Panc1 (cell line): ENCODE measurements at regions not wholly inside any gene's neighbourhood (a gene's known extent, or its start where the extent isn't known, plus 50 kb on each side); places are given as distances from the start of the nearest gene placed in this dataset.

Experiments used
- ATAC-seq: fragments of 200-7000 bp; cut with Tn5 transposase; 2 replicates; pipeline ENCODE4 v1.9.1; 2020; ENCODE audit warnings: mild to moderate bottlenecking, moderate library complexity
- BruUV-seq: library from RNA; stranded (reverse); fragments of 400-500 nt; replicated peaks from 2 replicates; lab custom pipeline; 2021; lab: Mats Ljungman, UMichigan
- CTCF ChIA-PET: fragments of 300-600 bp; sonication (Branson Sonifier 250); formaldehyde crosslinking; loops from one replicate; lab custom pipeline; 2022; ENCODE audit warnings: antibody characterized with exemption; lab: Charles Lee
- POLR2A ChIA-PET: fragments of 300-600 bp; sonication (Branson Sonifier 250); formaldehyde crosslinking; loops from one replicate; lab custom pipeline; 2022; ENCODE audit warnings: antibody characterized with exemption; lab: Charles Lee
- DNase-seq: peaks from one replicate; pipeline ENCODE4 v3.0.0-alpha.2; 2010; ENCODE audit warnings: low read depth, low spot score
- H3K27ac ChIP-seq: 2 replicates; pipeline ENCODE4 v1.5.1; 2011; ENCODE audit warnings: mild to moderate bottlenecking, low read length, inconsistent platforms
- H3K27me3 ChIP-seq: fragments of 200-500 bp; sonication (Bioruptor generic); 2 replicates; pipeline ENCODE4 v1.6.0; 2014; ENCODE audit warnings: low read length, inconsistent platforms; ENCODE audit not compliant: control insufficient read depth, insufficient read depth
- H3K36me3 ChIP-seq: fragments of 200-500 bp; sonication (Bioruptor generic); 2 replicates; pipeline ENCODE4 v1.5.1; 2014; ENCODE audit warnings: inconsistent platforms, mild to moderate bottlenecking, low read length, moderate library complexity; ENCODE audit not compliant: control insufficient read depth, insufficient read depth
- H3K4me1 ChIP-seq: 2 replicates; pipeline ENCODE4 v1.5.1; 2011; ENCODE audit warnings: inconsistent platforms, mild to moderate bottlenecking, low read length, moderate library complexity; ENCODE audit not compliant: control insufficient read depth, insufficient read depth
- H3K4me3 ChIP-seq, 2 experiments: 2 replicates each; pipeline ENCODE4 v1.5.1; 2011 to 2012; ENCODE audit warnings: low read depth in 2 of 2, low read length in 2 of 2, mild to moderate bottlenecking in 2 of 2, inconsistent platforms in 1 of 2, moderate library complexity in 1 of 2
- H3K9me3 ChIP-seq: fragments of 200-500 bp; sonication (Bioruptor generic); 2 replicates; pipeline ENCODE4 v1.5.1; 2014; ENCODE audit warnings: low read depth, mild to moderate bottlenecking, inconsistent platforms, low read length, moderate library complexity; ENCODE audit not compliant: control insufficient read depth, insufficient read depth
- POLR2AphosphoS5 ChIP-seq: IDR thresholded peaks from 2 replicates; pipeline ENCODE4 v1.6.1; 2012; ENCODE audit warnings: mild to moderate bottlenecking, low read depth, low read length, moderate library complexity
- SIN3A ChIP-seq: IDR thresholded peaks from 2 replicates; pipeline ENCODE4 v1.6.1; 2012; ENCODE audit warnings: low read depth, mild to moderate bottlenecking, low read length, moderate library complexity, borderline replicate concordance; ENCODE audit not compliant: insufficient read depth
- TCF7L2 ChIP-seq: IDR thresholded peaks from 2 replicates; pipeline ENCODE4 v1.6.1; 2011; ENCODE audit warnings: mild to moderate bottlenecking, low read depth, low read length, inconsistent platforms
- in situ Hi-C: cut with HindIII; loops from 2 replicates; pipeline ENCODE4 v1.10.0; 2016; ENCODE audit warnings: low sequenced_read_pairs, low pct_unique_long_range_greater_than_20kb
- intact Hi-C: fragments of 100-400 bp; cut with micrococcal nuclease; formaldehyde crosslinking; loops from one replicate; pipeline ENCODE4 v1.10.0; 2022; ENCODE audit not compliant: unreplicated experiment
- TF ChIP-seq, protein P1 (sequence below), 2 experiments: IDR thresholded peaks; 2 replicates each; pipeline ENCODE4 v1.6.1; 2011 to 2012; ENCODE audit warnings: low read depth in 2 of 2, control low read depth in 1 of 2, low read length in 1 of 2, mild to moderate bottlenecking in 1 of 2, moderate library complexity in 1 of 2; ENCODE audit not compliant: insufficient read depth in 1 of 2
- TF ChIP-seq, protein P2 (sequence below): fragments of 450-650 bp; IDR thresholded peaks from 2 replicates; pipeline ENCODE4 v1.5.1; 2017; ENCODE audit warnings: mild to moderate bottlenecking

DNA sequence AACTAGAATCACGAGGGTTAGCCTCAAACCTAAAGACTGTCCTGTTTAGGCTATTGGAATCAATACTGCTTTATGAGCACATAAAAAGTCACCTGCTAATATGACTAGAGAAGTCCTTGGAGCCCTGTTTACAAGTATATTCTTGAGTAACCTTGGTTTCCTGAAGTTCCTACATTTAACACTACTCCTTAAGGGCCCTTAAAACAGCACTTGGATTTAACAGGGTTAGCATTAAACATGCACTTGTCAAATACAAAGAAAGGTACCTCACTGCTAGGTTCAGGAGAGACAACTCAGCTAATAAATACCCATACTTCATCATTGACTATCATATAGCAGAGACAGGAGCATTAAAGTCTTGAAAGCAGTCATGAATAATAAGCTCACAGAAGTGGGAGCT is 96.7 kb downstream of the SLC5A7 start:
- ChIA-PET CTCF (no interaction called here), POLR2A (no interaction called here)
- Histone ChIP-seq H3K27me3 (no peaks in the 10 kb centered on the region), H3K27ac (no peak overlapping the region), H3K9me3 (no peaks in the 10 kb centered on the region), H3K4me3 (no peak overlapping the region), H3K36me3 (no peaks in the 10 kb centered on the region), H3K4me1 (no peaks in the 10 kb centered on the region)
- no TSS peak for BruUV-seq
- in situ Hi-C loops, result no loop called here
- DNase-seq, result no peak
- ATAC-seq, result no peak
- intact Hi-C loops, result no loop called here
- TF ChIP-seq, protein P1, sequence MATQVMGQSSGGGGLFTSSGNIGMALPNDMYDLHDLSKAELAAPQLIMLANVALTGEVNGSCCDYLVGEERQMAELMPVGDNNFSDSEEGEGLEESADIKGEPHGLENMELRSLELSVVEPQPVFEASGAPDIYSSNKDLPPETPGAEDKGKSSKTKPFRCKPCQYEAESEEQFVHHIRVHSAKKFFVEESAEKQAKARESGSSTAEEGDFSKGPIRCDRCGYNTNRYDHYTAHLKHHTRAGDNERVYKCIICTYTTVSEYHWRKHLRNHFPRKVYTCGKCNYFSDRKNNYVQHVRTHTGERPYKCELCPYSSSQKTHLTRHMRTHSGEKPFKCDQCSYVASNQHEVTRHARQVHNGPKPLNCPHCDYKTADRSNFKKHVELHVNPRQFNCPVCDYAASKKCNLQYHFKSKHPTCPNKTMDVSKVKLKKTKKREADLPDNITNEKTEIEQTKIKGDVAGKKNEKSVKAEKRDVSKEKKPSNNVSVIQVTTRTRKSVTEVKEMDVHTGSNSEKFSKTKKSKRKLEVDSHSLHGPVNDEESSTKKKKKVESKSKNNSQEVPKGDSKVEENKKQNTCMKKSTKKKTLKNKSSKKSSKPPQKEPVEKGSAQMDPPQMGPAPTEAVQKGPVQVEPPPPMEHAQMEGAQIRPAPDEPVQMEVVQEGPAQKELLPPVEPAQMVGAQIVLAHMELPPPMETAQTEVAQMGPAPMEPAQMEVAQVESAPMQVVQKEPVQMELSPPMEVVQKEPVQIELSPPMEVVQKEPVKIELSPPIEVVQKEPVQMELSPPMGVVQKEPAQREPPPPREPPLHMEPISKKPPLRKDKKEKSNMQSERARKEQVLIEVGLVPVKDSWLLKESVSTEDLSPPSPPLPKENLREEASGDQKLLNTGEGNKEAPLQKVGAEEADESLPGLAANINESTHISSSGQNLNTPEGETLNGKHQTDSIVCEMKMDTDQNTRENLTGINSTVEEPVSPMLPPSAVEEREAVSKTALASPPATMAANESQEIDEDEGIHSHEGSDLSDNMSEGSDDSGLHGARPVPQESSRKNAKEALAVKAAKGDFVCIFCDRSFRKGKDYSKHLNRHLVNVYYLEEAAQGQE (IDR thresholded peaks at IDR 0.05; ENCODE audit: insufficient read depth in 1 of 2, low read depth in 2 of 2, low read length in 1 of 2), result no peak
- no peak for TF ChIP-seq SIN3A

DNA sequence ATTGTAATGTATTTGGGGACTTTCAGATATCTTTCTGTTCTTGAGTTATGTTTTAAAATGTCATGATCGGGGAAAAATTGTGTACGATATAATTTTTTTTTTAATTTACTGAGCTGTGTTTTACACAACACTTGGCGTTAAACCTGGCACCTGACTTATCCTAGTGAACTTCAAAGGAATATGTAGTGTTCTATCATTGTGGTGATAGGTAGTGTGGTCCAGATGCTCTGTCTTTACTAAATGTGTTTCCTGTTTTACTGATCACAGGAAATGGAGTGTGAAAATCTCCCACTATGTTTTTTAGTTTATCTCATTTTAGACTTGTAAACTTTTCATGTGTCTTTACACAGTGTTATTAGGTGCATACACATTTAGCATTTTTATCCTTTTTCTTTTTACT is 98.0 kb downstream of the SLC5A7 start:
- in situ Hi-C loops (no loop called here), intact Hi-C loops (no loop called here)
- ChIA-PET CTCF (no interaction called here), POLR2A (no interaction called here)
- TF ChIP-seq, protein P2, sequence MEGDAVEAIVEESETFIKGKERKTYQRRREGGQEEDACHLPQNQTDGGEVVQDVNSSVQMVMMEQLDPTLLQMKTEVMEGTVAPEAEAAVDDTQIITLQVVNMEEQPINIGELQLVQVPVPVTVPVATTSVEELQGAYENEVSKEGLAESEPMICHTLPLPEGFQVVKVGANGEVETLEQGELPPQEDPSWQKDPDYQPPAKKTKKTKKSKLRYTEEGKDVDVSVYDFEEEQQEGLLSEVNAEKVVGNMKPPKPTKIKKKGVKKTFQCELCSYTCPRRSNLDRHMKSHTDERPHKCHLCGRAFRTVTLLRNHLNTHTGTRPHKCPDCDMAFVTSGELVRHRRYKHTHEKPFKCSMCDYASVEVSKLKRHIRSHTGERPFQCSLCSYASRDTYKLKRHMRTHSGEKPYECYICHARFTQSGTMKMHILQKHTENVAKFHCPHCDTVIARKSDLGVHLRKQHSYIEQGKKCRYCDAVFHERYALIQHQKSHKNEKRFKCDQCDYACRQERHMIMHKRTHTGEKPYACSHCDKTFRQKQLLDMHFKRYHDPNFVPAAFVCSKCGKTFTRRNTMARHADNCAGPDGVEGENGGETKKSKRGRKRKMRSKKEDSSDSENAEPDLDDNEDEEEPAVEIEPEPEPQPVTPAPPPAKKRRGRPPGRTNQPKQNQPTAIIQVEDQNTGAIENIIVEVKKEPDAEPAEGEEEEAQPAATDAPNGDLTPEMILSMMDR, result no peak
- TF ChIP-seq TCF7L2 (no peak), POLR2AphosphoS5 (no peak), SIN3A (no peak)
- TF ChIP-seq, protein P1 (IDR thresholded peaks at IDR 0.05; ENCODE audit: insufficient read depth in 1 of 2, low read depth in 2 of 2, low read length in 1 of 2), result no peak
- ATAC-seq (no peak), DNase-seq (no peak)
- no peaks in the 10 kb centered on the region for H3K4me1 ChIP-seq
- no peak overlapping the region for H3K4me3 ChIP-seq
- H3K27ac ChIP-seq, result no peak overlapping the region
- no peaks in the 10 kb centered on the region for H3K9me3 ChIP-seq
- BruUV-seq, result no TSS peak
- no peaks in the 10 kb centered on the region for H3K27me3 ChIP-seq
- no peaks in the 10 kb centered on the region for H3K36me3 ChIP-seq
